B cell (primary cell): ENCODE measurements at regions not wholly inside any gene's neighbourhood (a gene's known extent, or its start where the extent isn't known, plus 50 kb on each side); places are given as distances from the start of the nearest gene placed in this dataset.

Experiments
- CTCF ChIP-seq: fragments of 200-600 bp; IDR thresholded peaks from one replicate; pipeline ENCODE4 v1.8.0; 2022; ENCODE audit warnings: antibody characterized with exemption, mild to moderate bottlenecking
- EZH2 ChIP-seq: IDR thresholded peaks from 2 replicates; pipeline ENCODE4 v1.6.1; 2012; ENCODE audit warnings: borderline replicate concordance, low read depth, mild to moderate bottlenecking, moderate library complexity, low read length; ENCODE audit not compliant: insufficient read depth, poor library complexity, severe bottlenecking

- TF ChIP-seq CTCF (no peak), EZH2 (no peak)
These were observed 61.1 kb upstream of the CDKN3 start for GRCh38 chr14:54335569-54336155.
